ENCODE measurements at regions not wholly inside any gene's neighbourhood (a gene's known extent, or its start where the extent isn't known, plus 50 kb on each side); places are given as distances from the start of the nearest gene placed in this dataset.

DNA sequence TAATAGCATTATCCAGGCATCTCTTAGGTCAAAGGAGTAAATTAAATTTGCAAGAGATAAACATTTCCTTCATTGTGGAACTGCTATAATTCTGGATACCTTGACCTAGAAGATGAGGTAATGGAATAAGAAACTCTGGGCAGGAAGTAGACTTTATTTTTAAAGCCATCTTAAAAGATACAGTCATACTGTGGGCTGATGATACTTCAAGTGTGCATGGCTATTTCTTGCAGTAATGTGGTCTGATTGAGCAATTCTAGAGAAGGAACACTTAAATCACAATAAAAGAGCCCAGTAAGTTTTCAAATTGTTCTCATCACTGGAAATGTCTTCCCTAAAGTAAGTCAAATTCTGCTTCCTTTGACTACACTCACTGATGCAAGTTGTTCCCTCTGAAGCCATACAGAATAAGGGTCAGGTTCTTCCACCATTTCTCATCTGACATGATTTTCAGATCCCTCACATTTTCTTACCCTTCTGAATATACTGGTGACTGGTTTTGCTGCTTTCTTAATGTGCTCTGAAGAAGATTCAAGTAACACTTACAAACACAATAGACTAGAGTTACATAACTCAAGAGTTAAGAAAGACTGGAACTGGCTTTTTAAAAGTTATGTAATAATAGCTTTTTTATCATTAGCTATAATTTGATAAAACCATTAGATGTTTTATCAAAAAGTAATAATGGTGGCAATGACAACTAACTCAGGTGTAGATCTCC, 62.6 kb upstream of the TMEM244 start:
- H2AFZ ChIP-seq (ENCODE audit: control insufficient read depth, low read depth, low read length), result no peak overlapping the region
- H3K27ac ChIP-seq (ENCODE audit: control insufficient read depth, insufficient read depth), result no peak overlapping the region
- H3K27me3 ChIP-seq (replicated peaks in 1 of 2; ENCODE audit: control insufficient read depth in 2 of 2, insufficient read depth in 2 of 2, low read length in 1 of 2), result no peaks in the 10 kb centered on the region
- no TSS peak for BruUV-seq (replicated peaks)
- intact Hi-C loops (cut with micrococcal nuclease; ENCODE audit: unreplicated experiment) (no loop called here), in situ Hi-C loops (cut with MboI) (no loop called here)
- no peak overlapping the region for H3K9ac ChIP-seq (ENCODE audit: control insufficient read depth, insufficient read depth, low read length)
- no peaks in the 10 kb centered on the region for H3K9me3 ChIP-seq (replicated peaks; ENCODE audit: control insufficient read depth, insufficient read depth, low read length)
- no peak overlapping the region for H3K4me3 ChIP-seq
- CTCF ChIA-PET, result interaction anchor here (0.8 to 1.0 kb wide), 4 partner anchors 11 to 30 kb away, joined by 3 to 4 read pairs (median 3); no protein-coding TSS in a partner anchor
- no peaks in the 10 kb centered on the region for H3K36me3 ChIP-seq (ENCODE audit: control insufficient read depth in 2 of 2, insufficient read depth in 2 of 2, low read length in 1 of 2)
- no peaks in the 10 kb centered on the region for H3K4me1 ChIP-seq (ENCODE audit: control insufficient read depth, insufficient read depth, low read length)
- TF ChIP-seq JUND (IDR thresholded peaks at IDR 0.05; ENCODE audit: low read depth, low read length), result no peak
- TF ChIP-seq RUNX3 (IDR thresholded peaks at IDR 0.05; ENCODE audit: low read length), result peak; percentile 58; the same call in 1 of the 2 replicates
- peak; percentile 55; the same call in 1 of the 2 replicates for TF ChIP-seq NFIC (IDR thresholded peaks at IDR 0.05; ENCODE audit: low read depth, low read length)
- TF ChIP-seq, protein P1, sequence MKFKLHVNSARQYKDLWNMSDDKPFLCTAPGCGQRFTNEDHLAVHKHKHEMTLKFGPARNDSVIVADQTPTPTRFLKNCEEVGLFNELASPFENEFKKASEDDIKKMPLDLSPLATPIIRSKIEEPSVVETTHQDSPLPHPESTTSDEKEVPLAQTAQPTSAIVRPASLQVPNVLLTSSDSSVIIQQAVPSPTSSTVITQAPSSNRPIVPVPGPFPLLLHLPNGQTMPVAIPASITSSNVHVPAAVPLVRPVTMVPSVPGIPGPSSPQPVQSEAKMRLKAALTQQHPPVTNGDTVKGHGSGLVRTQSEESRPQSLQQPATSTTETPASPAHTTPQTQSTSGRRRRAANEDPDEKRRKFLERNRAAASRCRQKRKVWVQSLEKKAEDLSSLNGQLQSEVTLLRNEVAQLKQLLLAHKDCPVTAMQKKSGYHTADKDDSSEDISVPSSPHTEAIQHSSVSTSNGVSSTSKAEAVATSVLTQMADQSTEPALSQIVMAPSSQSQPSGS (IDR thresholded peaks at IDR 0.05; ENCODE audit: low read length), result peak; percentile 28; the same call in 1 of the 2 replicates
- SMC1A ChIA-PET (ENCODE audit: uncharacterized antibody, unreplicated experiment), result no interaction called here
- H3K4me2 ChIP-seq (ENCODE audit: control insufficient read depth, insufficient read depth), result no peak overlapping the region
- ATAC-seq, result peak; percentile 47
- RAD21 ChIA-PET (ENCODE audit: unreplicated experiment), result no interaction called here
- POLR2A ChIA-PET, result no interaction called here
- H3K79me2 ChIP-seq (ENCODE audit: control insufficient read depth, insufficient read depth, low read length), result no peaks in the 10 kb centered on the region
- DNase-seq (ENCODE audit: low read depth, low spot score), result no peak
- FAIRE-seq, result no peak
- H4K20me1 ChIP-seq (ENCODE audit: control insufficient read depth, insufficient read depth), result no peaks in the 10 kb centered on the region

DNA sequence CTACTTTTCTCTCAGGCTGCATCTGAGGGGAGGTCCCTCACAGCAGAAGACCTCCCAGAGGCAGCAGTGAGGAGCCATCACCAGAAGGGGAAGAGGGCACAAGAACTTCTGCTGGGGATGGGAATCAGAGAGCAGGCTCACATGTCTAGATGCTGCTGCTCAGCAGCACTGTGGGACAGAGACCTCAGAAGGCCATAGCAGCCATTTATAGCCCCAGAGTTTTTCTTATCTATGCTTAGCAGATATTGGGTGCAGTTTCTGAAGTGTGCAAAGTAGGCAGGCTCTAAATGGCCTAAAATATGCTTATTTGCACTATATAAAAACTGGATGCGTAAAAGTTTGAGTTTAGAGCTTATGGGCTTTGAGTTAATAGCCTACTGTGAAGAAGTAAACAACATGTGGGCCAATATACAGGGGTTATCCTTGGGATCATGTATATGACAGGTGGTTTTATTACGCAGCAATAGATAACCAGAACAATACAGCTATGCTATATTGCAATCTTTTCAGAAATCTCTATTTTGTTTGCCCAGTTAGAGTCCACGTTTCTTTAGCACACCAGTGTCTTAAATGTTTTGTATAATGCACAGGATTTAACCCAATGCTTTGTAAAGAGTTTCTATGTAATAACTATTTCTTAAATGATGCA, 60.2 kb upstream of the TMEM244 start:
- ChIA-PET SMC1A (ENCODE audit: uncharacterized antibody, unreplicated experiment) (interaction anchor here (1.1 to 1.8 kb wide), 3 partner anchors 12 to 422 kb away, joined by 3 to 4 read pairs (median 3); no protein-coding TSS in a partner anchor), RAD21 (ENCODE audit: unreplicated experiment) (interaction anchor here (1.3 kb wide), 2 partner anchors 100 to 323 kb away, joined by 3 to 4 read pairs; no protein-coding TSS in a partner anchor), POLR2A (no interaction called here), CTCF (interaction anchor here (0.6 to 2.3 kb wide), 4 partner anchors 15 to 61 kb away, joined by 3 to 5 read pairs (median 3); no protein-coding TSS in a partner anchor)
- no peaks in the 10 kb centered on the region for H3K36me3 ChIP-seq (ENCODE audit: control insufficient read depth in 2 of 2, insufficient read depth in 2 of 2, low read length in 1 of 2)
- H3K9me3 ChIP-seq (replicated peaks; ENCODE audit: control insufficient read depth, insufficient read depth, low read length), result no peaks in the 10 kb centered on the region
- in situ Hi-C loops (cut with MboI) (no loop called here), intact Hi-C loops (cut with micrococcal nuclease; ENCODE audit: unreplicated experiment) (no loop called here)
- H3K9ac ChIP-seq (ENCODE audit: control insufficient read depth, insufficient read depth, low read length), result no peak overlapping the region
- H3K4me3 ChIP-seq, result no peak overlapping the region
- H3K27ac ChIP-seq (ENCODE audit: control insufficient read depth, insufficient read depth), result no peak overlapping the region
- no peak for FAIRE-seq
- DNase-seq (ENCODE audit: low read depth, low spot score), result no peak
- H2AFZ ChIP-seq (ENCODE audit: control insufficient read depth, low read depth, low read length), result no peak overlapping the region
- H3K4me1 ChIP-seq (ENCODE audit: control insufficient read depth, insufficient read depth, low read length), result 0 out of 2 replicates have a peak, but pooled peaks cover 4% of the 10 kb centered on the region
- no peaks in the 10 kb centered on the region for H3K27me3 ChIP-seq (replicated peaks in 1 of 2; ENCODE audit: control insufficient read depth in 2 of 2, insufficient read depth in 2 of 2, low read length in 1 of 2)
- no peak for ATAC-seq
- no peaks in the 10 kb centered on the region for H4K20me1 ChIP-seq (ENCODE audit: control insufficient read depth, insufficient read depth)
- H3K4me2 ChIP-seq (ENCODE audit: control insufficient read depth, insufficient read depth), result no peak overlapping the region
- H3K79me2 ChIP-seq (ENCODE audit: control insufficient read depth, insufficient read depth, low read length), result no peaks in the 10 kb centered on the region
- BruUV-seq (replicated peaks), result no TSS peak
- WGBS (ENCODE audit: insufficient coverage, insufficient replicate concordance, low lambda C conversion rate, missing lambda C conversion rate), result 45% methylated on average over 3 of the region's 3 CpGs
- TF ChIP-seq, protein P2, sequence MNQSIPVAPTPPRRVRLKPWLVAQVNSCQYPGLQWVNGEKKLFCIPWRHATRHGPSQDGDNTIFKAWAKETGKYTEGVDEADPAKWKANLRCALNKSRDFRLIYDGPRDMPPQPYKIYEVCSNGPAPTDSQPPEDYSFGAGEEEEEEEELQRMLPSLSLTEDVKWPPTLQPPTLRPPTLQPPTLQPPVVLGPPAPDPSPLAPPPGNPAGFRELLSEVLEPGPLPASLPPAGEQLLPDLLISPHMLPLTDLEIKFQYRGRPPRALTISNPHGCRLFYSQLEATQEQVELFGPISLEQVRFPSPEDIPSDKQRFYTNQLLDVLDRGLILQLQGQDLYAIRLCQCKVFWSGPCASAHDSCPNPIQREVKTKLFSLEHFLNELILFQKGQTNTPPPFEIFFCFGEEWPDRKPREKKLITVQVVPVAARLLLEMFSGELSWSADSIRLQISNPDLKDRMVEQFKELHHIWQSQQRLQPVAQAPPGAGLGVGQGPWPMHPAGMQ (IDR thresholded peaks at IDR 0.05; ENCODE audit: borderline replicate concordance), result no peak
- TF ChIP-seq LARP7 (IDR thresholded peaks at IDR 0.05) (no peak), CBX3 (IDR thresholded peaks at IDR 0.05; ENCODE audit: borderline replicate concordance, low read depth) (no peak), PAX5 (IDR thresholded peaks at IDR 0.05; ENCODE audit: borderline replicate concordance, low read depth, low read length) (no peak), SUZ12 (IDR thresholded peaks at IDR 0.05; ENCODE audit: unreplicated experiment) (no peak), TCF3 (IDR thresholded peaks at IDR 0.05; ENCODE audit: borderline replicate concordance, insufficient read depth, low read depth, low read length) (no peak), PML (IDR thresholded peaks at IDR 0.05; ENCODE audit: low read length) (no peak)
- TF ChIP-seq, protein P1 (IDR thresholded peaks at IDR 0.05; ENCODE audit: low read length), result no peak

Measured in GM12878 (cell line).